ENCODE measurements at regions not wholly inside any gene's neighbourhood (a gene's known extent, or its start where the extent isn't known, plus 50 kb on each side); places are given as distances from the start of the nearest gene placed in this dataset.
"Not testable (repeated sequence)": the region's sequence is repeated elsewhere in the genome, so short reads cannot be mapped to it uniquely, and the experiment has no call there.

DNA sequence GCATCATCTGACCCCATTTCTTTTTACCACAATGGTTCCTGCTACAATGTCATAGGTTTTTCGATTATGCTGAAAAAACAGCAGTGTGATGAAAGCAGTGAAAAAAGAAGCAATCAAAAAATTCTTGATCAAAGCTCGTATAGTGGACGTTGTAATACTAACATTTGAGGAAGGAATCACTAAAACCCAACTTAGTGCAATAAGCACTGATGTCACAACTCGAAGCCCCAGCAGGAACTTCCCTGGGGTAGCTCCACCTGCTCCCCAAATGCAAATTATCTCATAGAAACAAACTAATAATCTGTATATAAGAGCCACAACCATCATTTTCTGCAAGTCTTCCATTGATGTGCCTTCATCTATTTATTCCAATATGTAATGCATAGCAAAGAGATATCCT, 285.6 kb upstream of the SGK1 start:
- DNase-seq, result no peak

GRCh38 chr6:134602123-134602522, 284.2 kb upstream of the SGK1 start:
- no peak for DNase-seq

GRCh38 chr6:134600671-134601070, 282.8 kb upstream of the SGK1 start:
- DNase-seq, result no peak

GRCh38 chr6:134599079-134599478, 281.2 kb upstream of the SGK1 start:
- no peak for DNase-seq

DNA sequence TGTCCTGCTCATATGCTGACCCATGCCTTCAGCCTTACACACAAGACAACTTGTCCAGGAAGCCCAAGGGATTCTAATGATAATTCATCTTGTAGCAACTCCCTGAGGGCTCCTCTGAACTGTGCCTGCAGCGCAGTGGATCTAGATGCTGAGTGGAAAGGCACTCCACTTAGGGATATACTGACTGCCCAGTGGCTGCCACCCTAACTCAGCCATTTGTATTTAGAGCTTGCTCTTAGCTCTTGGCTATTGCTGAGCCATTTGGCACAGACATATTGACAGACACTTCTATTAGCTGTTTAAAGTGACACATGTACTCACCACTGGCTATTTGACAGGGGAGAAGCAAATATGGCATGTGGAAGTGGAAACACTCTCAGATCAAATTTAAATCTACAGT, 278.3 kb upstream of the SGK1 start:
- no peak for DNase-seq

DNA sequence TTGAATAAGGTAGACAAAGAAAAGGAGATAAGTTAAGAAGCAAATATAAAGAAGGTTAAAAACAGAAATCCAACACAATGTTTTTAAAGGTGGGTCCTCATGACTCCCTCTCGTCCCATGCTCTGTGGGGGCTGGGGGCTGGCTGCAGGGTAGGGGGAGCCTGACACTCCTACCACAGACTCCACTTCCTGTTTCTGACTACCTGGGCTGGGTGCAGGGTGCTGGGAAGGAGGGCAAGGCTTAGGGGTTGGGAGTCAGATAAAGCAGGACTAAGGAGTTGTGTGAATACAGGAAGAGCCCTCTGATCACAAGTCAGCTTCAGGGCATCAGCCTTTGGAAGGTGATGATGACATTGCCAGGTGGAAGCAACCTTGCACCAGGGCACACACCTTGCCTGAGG, 277.0 kb upstream of the SGK1 start:
- DNase-seq, result no peak

DNA sequence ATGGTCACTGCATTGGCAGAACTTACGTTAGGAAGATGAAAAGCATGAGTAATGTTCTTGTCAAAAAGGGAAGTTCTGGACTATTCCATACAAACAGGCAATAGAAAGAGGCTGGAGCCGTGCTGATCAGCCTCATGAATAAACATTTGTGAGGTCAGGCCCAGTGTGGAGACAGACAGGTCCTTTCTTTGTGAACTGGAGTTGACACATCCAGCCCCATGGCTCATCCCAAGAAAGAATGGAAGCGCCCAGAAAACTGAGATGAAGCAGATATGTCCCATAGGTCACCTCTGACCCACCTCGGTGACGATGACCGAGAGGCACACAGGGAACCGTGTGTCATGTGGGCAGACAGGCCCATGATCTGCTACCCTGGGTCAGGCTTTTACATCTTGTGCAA, 276.0 kb upstream of the SGK1 start:
- DNase-seq, result no peak

DNA sequence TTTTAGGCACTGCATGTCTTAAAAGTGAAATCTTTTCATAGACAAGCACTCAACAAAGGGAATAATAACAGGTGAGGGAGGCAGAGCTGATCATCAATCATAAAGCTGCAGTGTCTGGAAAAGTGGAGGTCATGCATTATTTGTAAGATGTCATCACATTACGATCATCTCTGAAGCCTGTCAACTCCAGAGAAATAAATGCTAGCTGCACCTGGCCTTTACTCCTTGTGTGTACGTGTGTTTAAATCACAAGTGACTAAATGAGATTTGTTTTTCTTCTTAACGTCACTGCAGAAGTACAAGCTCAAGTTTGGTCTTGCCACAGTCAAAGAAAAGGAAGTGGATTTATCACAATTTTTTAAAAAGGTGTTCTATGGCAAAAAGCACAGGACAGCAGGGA, 275.5 kb upstream of the SGK1 start:
- no peak for DNase-seq

DNA sequence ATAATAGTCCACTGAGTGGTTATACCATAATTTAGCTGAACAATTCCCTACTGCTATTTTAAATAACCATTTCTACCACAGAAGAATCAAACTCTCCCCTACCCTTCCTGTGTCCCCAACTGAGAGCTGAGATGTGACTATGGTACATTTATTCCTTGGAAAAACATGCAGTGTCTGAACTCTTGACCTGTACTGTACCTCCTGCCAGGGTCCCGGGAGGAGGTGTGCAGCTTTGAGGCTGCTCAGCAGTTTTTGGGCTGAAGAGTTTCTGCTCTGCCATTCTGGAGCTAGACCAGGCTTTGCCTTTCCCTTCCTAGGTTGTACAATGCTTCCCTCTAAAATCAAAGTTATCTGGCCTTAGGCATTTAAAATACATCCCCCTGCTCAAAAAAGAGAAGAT, 275.1 kb upstream of the SGK1 start:
- no peak for DNase-seq

DNA sequence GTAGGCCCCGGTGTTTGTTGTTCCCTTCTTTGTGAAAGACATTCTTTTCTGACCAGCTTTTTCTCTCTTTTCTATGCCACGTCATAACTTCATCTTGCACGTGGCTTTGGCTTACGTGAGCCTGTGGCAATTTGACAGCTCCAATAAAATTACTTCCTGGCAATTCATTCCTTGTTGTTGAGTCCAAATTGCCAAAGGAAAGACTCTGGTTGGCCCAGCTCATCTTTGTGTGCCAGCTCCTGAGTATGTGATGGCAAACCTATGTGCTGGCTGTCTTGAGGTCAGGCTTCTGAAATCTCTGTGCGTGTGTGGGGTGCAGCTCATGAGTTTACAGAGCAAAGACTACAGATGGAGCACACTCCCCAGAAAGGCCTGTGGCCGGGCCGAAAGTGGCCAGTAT, 272.5 kb upstream of the SGK1 start:
- DNase-seq, result peak; percentile 65

GRCh38 chr6:134590004-134590403, 272.1 kb upstream of the SGK1 start:
- DNase-seq, result no peak

- DNase-seq, result peak; percentile 76
Observed at GRCh38 chr6:134589512-134589911, 271.6 kb upstream of the SGK1 start.

GRCh38 chr6:134588267-134588666, 270.4 kb upstream of the SGK1 start:
- DNase-seq, result no peak

DNA sequence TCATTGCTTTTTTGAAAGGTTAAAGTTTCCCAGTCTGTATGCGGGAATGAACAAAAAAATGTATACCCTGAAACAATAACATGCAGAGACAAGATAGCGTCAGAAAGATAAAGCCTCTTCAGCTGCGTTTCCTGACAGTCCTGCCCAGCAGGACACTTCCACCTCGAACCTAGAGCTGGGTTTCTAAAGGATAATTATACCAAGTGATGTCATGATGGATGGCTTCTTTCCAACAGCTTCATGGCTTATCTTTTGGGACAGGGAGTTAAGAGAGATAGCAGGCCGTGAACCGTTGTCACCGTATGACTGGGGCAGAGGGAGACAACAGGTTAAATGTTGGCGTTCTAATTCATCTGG, 267.6 kb upstream of the SGK1 start:
- no peak for DNase-seq

DNA sequence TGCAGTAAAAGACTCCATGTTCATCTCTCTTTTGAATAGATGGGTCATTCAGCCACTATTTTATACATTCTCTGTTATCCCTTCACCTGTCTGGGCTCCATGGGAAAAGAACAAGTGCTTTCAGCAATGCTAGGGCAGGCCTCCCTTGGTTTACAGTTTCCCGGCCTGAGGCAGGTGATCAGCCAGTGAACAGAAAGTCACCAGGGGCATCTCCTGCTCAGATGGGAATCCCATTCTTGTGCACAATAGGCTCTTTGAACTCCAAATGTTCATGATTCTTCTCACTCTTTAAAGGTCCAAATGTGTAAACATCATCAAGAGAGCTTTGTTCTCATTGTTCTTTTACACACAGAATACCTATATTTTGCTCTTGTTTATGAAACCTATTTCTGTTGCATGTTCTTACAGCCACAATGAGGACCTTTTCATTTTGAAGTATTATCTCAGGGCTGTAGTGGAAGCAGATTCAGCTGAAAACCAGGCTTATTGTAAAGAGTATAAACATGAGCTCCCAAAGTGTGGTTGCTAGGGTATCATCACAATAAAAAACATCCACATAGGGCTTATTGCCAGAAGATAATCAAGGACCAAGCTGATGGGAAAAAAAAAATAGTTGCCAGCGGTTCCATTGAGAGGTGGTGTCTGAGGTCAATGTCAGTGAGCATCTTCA, 267.1 kb upstream of the SGK1 start:
- DNase-seq, result no peak

DNA sequence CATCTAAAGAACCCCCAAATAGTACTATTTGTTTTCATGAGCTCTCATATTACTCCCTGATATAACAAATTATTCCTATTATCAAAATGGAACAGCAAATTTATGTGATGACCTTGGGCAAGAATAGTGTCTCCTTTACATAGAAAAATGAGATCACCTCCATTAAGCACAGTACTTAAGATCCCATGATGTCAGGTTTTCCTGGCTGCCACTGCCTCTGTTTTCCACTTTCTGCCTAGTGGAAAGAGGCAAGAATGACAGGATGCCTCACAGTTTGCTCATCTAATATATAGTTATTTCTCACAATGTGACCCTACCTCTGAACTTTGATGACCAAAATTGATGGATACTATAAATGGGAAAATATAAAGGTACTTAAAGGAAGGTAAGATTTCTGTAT, 260.1 kb upstream of the SGK1 start:
- no peak for DNase-seq

GRCh38 chr6:134575221-134575620, 257.3 kb upstream of the SGK1 start:
- DNase-seq, result no peak

GRCh38 chr6:134574491-134574890, 256.6 kb upstream of the SGK1 start:
- no peak for DNase-seq

GRCh38 chr6:134569996-134570395, 252.1 kb upstream of the SGK1 start:
- not testable (repeated sequence) for DNase-seq

DNA sequence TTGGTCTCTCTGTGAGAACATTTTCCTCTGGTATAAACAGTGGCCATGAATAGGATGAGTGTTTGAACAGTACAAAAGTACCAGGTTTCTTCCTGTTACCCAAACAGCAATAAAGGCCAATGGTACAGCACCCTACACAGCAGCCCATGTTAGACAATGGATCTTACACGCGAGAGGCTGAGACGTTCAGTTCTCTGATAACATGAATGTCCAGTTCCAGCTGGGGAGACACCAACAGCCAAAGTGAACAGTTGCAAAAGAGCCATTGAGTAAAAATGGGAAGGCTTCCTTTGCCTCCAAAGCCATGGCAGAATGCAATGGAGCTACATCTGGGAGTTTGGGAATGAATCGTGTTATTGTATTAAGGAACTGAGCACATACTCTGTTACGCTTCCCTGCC, 246.8 kb upstream of the SGK1 start:
- no peak for DNase-seq

GRCh38 chr6:134560019-134560418, 242.1 kb upstream of the SGK1 start:
- no peak for DNase-seq

DNA sequence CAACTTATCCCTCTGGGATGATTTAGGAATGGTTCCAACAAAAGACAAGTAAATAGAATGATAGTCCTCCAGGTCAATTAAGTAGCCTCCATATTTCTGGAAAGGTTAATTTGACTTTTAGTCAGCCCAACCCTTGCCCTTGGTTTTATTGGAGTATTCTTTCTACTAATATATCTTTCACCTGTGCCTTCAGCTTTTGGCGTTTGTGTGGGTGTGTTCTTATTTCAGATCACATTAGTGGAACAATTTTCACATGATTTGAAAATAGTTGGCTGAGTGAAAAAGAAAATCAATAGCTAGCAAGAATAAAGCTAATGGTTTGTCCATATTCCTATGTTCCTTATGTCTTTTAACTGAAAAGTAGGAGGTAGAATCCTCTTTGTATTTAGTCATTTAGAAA, 239.6 kb upstream of the SGK1 start:
- no peak for DNase-seq

DNA sequence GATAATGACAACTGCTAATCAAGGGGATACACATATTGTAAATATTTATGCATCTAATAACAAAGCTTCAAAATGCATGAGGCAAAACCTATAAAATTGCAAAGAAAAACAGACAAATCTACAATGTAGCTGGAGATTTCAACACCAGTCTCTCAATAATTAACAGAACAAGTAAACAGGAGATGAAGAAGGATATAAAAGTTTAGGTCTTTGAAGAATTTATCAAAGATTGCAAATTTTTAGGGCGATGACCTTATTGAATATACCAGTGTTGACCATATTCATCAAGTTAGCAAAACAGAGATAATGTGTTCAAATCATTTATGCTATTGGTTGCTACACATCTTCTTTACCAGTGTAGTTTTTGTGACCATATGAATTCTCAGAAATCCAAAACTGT, 237.8 kb upstream of the SGK1 start:
- DNase-seq, result no peak

DNA sequence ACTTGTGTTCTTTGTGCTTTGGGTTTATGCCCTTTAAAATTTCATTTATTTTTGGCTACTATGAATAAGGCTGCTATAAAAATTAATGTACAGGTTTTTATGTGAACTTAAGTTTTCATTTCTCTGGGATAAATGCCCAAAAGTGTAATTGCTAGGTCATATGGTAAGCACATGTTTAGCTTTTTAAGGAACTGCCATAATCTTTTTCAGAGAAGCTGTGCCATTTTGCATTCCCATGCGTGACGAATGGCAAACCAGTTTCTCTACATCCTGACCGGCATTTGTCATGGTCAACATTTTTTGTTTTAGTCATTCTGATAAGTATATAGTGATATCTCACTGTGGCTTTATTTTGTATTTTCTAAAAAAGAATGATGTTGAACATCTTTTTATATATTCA, 236.0 kb upstream of the SGK1 start:
- no peak for DNase-seq

DNA sequence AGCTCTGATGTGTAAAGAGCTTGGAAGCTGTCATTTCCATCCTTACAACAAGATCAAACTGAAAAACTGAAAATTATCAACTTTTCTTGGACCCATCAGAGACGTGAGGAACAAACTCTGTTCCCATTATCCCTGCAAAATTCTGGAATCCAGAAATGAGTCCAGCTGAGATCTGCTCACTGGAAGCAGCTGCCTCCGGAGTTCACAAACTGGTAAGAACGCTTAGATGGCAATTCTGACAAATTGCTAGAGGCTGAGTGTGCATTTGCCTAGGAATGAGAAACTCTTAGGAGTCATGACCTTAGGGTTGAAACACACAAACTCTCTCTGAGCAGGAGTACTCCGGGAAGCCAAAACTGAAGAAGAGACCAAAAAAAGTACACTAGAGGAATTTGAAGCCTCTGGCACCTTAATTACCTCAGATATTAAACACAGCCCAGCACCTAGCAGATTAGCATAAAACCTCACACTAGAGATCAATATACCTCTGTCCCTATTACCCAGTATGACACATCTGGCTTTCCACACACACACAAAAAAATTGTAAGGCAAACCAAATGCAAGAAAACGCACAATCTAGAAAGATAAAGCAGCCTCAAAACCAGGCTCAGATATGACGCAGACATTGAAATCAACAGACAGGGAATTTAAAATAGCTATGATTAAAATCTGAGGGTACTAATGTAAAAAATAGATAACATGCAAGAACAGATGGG, 233.5 kb upstream of the SGK1 start:
- no peak for DNase-seq
